Neural crest cell (in vitro differentiated cells): ENCODE measurements at regions not wholly inside any gene's neighbourhood (a gene's known extent, or its start where the extent isn't known, plus 50 kb on each side); places are given as distances from the start of the nearest gene placed in this dataset.

Experiments
- DNase-seq: peaks from one replicate; pipeline ENCODE4 v3.0.0; 2021; ENCODE audit warnings: low read depth, mixed read lengths, low spot score
- H3K27ac Mint-ChIP-seq: one replicate; pipeline ENCODE4 v1.8.0; 2021; ENCODE audit warnings: mild to moderate bottlenecking, mixed read lengths; ENCODE audit not compliant: unreplicated experiment
- H3K27me3 Mint-ChIP-seq: 2 replicates; pipeline ENCODE4 v1.8.0; 2021; ENCODE audit warnings: low read depth, mild to moderate bottlenecking, mixed read lengths
- H3K36me3 Mint-ChIP-seq: 2 replicates; pipeline ENCODE4 v1.8.0; 2021; ENCODE audit warnings: low read depth, mild to moderate bottlenecking, mixed read lengths
- H3K4me1 Mint-ChIP-seq: 2 replicates; pipeline ENCODE4 v1.8.0; 2021; ENCODE audit warnings: mixed read lengths
- H3K4me3 Mint-ChIP-seq: one replicate; pipeline ENCODE4 v1.8.0; 2021; ENCODE audit warnings: mild to moderate bottlenecking, mixed read lengths
- H3K9me3 Mint-ChIP-seq: 2 replicates; pipeline ENCODE4 v1.8.0; 2021; ENCODE audit warnings: mixed read lengths
- TF ChIP-seq, protein P1 (sequence below): fragments of 200-600 bp; sonication (generic); conservative IDR thresholded peaks from 2 replicates; pipeline ENCODE4 v1.5.0; 2021; ENCODE audit warnings: antibody characterized with exemption, mild to moderate bottlenecking

DNA sequence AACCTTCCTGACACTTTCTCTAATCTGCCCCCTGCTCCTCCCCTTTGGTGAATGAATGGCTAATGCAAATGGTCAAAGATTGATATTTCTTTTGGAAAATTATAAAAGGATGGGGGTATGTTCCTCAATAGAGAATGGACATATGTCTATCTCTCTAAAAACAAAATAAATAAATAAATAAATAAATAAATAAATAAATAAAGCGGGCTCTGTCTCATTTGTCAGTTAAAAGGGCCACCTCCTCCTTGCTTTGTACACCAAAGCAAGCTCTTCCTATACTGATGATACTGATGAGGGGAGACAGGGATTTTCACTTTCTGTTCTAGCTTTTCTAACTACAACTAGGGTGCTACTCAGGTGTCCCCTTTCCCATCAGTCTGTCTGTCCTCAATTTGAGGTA, 135.5 kb upstream of the SPACA1 start:
- H3K9me3 Mint-ChIP-seq, result peaks cover 4% of the 10 kb centered on the region
- no peak for DNase-seq
- no peak overlapping the region for H3K4me3 Mint-ChIP-seq
- no peak overlapping the region for H3K27ac Mint-ChIP-seq
- H3K27me3 Mint-ChIP-seq, result no peaks in the 10 kb centered on the region
- TF ChIP-seq, protein P1, sequence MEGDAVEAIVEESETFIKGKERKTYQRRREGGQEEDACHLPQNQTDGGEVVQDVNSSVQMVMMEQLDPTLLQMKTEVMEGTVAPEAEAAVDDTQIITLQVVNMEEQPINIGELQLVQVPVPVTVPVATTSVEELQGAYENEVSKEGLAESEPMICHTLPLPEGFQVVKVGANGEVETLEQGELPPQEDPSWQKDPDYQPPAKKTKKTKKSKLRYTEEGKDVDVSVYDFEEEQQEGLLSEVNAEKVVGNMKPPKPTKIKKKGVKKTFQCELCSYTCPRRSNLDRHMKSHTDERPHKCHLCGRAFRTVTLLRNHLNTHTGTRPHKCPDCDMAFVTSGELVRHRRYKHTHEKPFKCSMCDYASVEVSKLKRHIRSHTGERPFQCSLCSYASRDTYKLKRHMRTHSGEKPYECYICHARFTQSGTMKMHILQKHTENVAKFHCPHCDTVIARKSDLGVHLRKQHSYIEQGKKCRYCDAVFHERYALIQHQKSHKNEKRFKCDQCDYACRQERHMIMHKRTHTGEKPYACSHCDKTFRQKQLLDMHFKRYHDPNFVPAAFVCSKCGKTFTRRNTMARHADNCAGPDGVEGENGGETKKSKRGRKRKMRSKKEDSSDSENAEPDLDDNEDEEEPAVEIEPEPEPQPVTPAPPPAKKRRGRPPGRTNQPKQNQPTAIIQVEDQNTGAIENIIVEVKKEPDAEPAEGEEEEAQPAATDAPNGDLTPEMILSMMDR, result no peak
- H3K36me3 Mint-ChIP-seq, result no peaks in the 10 kb centered on the region
- peaks cover 48% of the 10 kb centered on the region for H3K4me1 Mint-ChIP-seq

DNA sequence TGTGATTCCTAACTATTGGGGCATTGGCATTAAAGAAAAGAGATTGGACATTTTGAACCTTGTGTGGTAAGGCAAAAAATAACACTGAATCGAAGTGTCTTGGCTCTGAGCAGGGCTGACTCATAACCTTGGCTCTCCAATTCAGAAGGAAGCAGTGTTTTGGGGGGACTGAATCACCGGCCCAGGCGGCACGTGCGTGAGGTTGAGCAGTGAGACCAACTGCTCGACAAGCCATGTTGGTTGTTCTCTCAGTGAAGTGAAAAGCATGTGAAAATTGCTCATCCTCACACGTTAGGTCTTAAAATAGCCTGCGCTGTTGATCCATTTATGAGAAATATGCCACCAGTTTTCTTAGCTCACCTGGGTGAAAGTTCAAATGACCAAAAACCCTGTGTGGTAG, 137.8 kb upstream of the SPACA1 start:
- H3K9me3 Mint-ChIP-seq, result no peaks in the 10 kb centered on the region

DNA sequence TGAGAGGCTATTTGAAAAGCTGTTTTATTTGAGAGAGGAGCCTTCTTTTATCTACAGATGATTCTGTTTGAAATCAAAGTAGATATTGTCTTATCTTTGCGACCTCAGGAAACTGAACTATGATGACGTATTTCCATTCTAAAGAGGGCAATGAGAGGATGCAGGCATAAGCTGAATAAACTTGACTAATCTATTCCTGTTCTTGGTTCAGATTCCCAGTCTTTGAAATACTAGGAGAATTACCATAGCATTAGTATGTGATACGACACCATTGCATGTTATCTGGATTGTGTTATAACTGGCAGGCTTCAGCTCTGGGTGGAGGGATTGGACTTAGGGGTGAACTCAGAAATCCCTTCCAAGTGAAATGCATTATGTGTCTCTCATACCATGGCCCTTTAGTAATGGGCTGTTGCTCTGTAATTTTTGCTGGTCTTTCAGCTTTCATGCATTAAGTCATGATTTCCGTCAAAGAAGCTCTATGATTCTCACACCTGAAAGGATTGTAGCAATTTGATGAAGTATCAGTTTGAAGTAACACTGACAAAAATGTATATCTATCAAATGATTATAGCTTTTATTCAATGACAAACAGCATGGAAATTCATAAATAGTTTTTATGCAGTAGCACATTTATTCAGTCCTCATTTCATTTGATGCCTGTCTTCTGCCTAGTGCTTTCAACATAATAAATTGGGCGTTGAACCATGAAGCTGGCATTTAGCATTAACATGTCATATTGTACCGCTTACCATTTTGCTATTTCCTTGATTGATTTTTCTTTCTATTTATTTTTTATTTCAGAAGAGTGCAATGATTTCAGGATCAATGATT, 138.4 kb upstream of the SPACA1 start:
- no peaks in the 10 kb centered on the region for H3K36me3 Mint-ChIP-seq
- no peaks in the 10 kb centered on the region for H3K9me3 Mint-ChIP-seq
- no peak overlapping the region for H3K27ac Mint-ChIP-seq
- no peak overlapping the region for H3K4me3 Mint-ChIP-seq
- TF ChIP-seq, protein P1, result no peak
- H3K27me3 Mint-ChIP-seq, result no peaks in the 10 kb centered on the region
- DNase-seq, result no peak
- H3K4me1 Mint-ChIP-seq, result peaks cover 57% of the 10 kb centered on the region

More for the DNA sequence above, 137.8 kb upstream of the SPACA1 start:
- no peak for DNase-seq
- H3K4me1 Mint-ChIP-seq, result peaks cover 57% of the 10 kb centered on the region
- H3K36me3 Mint-ChIP-seq, result no peaks in the 10 kb centered on the region
- H3K27ac Mint-ChIP-seq, result no peak overlapping the region
- no peaks in the 10 kb centered on the region for H3K27me3 Mint-ChIP-seq
- H3K4me3 Mint-ChIP-seq, result no peak overlapping the region
- TF ChIP-seq, protein P1, result no peak

DNA sequence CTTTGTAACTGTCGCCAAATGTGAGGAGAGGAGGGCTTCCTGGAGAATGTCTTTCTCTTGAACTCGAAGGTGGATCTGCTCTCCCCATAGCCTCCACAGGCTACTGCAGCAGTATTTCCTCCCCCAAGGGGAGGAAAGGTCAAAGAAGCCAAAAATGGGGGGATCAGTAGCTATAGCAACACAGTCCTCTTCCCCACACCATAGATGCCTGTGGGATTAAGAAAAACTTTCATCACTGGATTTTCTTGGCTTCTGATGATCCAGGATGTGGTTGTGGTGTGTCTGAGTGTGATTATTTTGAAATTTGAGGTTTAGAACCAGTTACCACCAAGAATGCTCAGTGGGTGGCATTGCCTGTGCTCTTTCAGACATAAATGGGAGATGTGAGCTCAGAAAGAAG, 140.1 kb upstream of the SPACA1 start:
- H3K4me1 Mint-ChIP-seq, result peaks cover 56% of the 10 kb centered on the region
- DNase-seq, result no peak
- no peak overlapping the region for H3K4me3 Mint-ChIP-seq
- no peaks in the 10 kb centered on the region for H3K27me3 Mint-ChIP-seq
- H3K27ac Mint-ChIP-seq, result no peak overlapping the region
- TF ChIP-seq, protein P1, result no peak
- H3K9me3 Mint-ChIP-seq, result no peaks in the 10 kb centered on the region
- H3K36me3 Mint-ChIP-seq, result no peaks in the 10 kb centered on the region

DNA sequence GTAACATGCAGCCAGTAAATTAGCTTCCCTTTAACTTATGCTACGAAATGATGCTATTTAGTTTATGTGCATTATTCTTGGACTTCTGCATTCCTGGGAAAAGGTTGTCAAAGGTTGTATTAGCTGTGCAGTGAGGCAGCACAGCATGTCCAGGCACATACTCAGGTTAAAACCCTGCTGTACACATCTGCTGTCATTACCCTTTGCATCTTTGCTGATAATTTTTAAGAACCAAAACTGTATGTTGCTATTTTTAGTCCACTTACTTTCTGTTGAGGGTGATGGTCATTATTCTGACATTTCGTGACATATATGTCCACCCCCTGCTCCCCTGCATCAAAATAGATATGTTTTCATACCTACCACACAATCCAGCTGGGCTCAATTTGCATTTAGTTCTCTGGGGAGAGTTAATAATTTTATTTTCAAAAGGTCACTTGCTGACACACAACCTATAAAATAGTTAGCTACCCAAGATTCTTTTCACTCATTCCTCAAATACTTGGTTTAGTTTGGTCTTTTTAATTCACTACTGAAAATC, 142.5 kb upstream of the SPACA1 start:
- no peak for DNase-seq
- no peak overlapping the region for H3K4me3 Mint-ChIP-seq
- H3K4me1 Mint-ChIP-seq, result peaks cover 56% of the 10 kb centered on the region
- no peaks in the 10 kb centered on the region for H3K36me3 Mint-ChIP-seq
- H3K27me3 Mint-ChIP-seq, result no peaks in the 10 kb centered on the region
- H3K9me3 Mint-ChIP-seq, result no peaks in the 10 kb centered on the region
- no peak overlapping the region for H3K27ac Mint-ChIP-seq
- TF ChIP-seq, protein P1, result no peak
